ENCODE measurements at regions not wholly inside any gene's neighbourhood (a gene's known extent, or its start where the extent isn't known, plus 50 kb on each side); places are given as distances from the start of the nearest gene placed in this dataset.
"Not testable (repeated sequence)": the region's sequence is repeated elsewhere in the genome, so short reads cannot be mapped to it uniquely, and the experiment has no call there.

DNA sequence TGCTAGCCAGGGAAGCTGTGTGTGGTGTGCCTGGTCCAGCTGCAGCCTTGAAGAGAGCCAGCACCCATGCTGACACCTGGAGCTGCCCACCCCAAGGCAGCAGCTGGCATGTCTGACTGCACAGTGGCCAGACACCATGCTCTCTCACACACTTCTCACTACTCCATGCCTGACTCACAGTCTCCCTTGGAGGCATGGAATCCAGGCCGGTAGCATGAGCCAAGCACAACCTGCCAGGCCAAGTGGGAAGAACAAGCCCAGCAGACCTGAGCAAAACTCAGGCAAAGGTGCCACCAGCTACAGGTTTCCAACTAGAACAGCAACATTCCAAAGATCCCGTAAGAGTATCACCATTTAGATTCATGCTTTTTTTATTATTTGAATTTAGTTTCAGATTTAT, 625.3 kb upstream of the LRRTM4 start:
- no peaks in the 10 kb centered on the region for H3K4me1 ChIP-seq (ENCODE audit: control insufficient read depth in 2 of 2, insufficient read depth in 1 of 2, low read depth in 1 of 2, low read length in 2 of 2)
- no peak overlapping the region for H3K27ac ChIP-seq (replicated peaks; ENCODE audit: low read length)
- no peaks in the 10 kb centered on the region for H3K27me3 ChIP-seq (ENCODE audit: control insufficient read depth in 3 of 3, insufficient read depth in 3 of 3, low read depth in 1 of 3, low read length in 3 of 3)
- H3K4me3 ChIP-seq (ENCODE audit: low read length in 2 of 2): peak overlapping the region in 1 of 2 donors; percentile 48
- no peaks in the 10 kb centered on the region for H3K79me1 ChIP-seq (ENCODE audit: low read depth, low read length)
- WGBS, 2 donors (ENCODE audit: extremely low coverage in 2 of 2, insufficient read length in 2 of 2, insufficient replicate concordance in 1 of 2): no CpG with 5 or more reads among the region's 2 CpGs
- no peak overlapping the region for H3K18ac ChIP-seq (ENCODE audit: low read length)
- no peak overlapping the region for H4K91ac ChIP-seq (ENCODE audit: low read depth, low read length, poor library complexity)
- no peak overlapping the region for H2BK12ac ChIP-seq (ENCODE audit: low read length)
- H3K14ac ChIP-seq (ENCODE audit: low read length): no peak overlapping the region
- no peak overlapping the region for H3K4me2 ChIP-seq (ENCODE audit: insufficient read depth, low read length, poor library complexity, severe bottlenecking)
- no peak overlapping the region for H3K4ac ChIP-seq (ENCODE audit: low read length)
- no peak overlapping the region for H2BK120ac ChIP-seq (ENCODE audit: low read depth, low read length)
- no peak for DNase-seq (ENCODE audit: low spot score)
- no peak overlapping the region for H2AK5ac ChIP-seq (ENCODE audit: low read depth, low read length)
- no peak overlapping the region for H2BK5ac ChIP-seq (ENCODE audit: low read length)
- no peak overlapping the region for H2BK15ac ChIP-seq (ENCODE audit: low read length)
- no peak overlapping the region for H2AFZ ChIP-seq (ENCODE audit: low read length)
- H3K9ac ChIP-seq (ENCODE audit: low read depth, low read length, poor library complexity): no peak overlapping the region
- H4K8ac ChIP-seq (ENCODE audit: low read depth, low read length): no peak overlapping the region
- no peaks in the 10 kb centered on the region for H3K36me3 ChIP-seq (replicated peaks in 1 of 2; ENCODE audit: control insufficient read depth in 2 of 2, insufficient read depth in 2 of 2, low read length in 2 of 2)
- H3K9me3 ChIP-seq (replicated peaks in 1 of 2; ENCODE audit: control insufficient read depth in 2 of 2, insufficient read depth in 1 of 2, low read depth in 1 of 2, low read length in 2 of 2): peaks cover 0 to 3% of the 10 kb centered on the region in 2 donors
- H3K23ac ChIP-seq (ENCODE audit: low read depth, low read length, poor library complexity): no peak overlapping the region

DNA sequence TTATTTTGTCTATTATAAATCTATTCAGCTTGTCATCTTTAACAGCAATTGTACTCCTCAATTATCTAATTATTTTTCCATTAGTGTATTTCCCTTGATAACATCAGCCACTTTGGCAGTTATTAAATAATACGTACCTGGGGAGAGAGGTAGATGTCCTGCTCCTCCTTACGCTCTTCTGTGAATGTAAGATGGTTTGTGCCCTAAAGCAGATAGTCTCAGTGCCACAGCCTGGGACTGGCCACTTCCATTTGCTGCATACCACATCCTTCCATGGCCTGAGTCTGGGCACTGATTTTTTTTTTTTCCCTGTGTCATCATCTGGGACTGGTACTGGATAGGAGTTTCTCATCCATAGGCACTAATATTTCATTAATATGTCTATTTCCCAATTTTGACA, 632.4 kb upstream of the LRRTM4 start:
- Histone ChIP-seq H2AK5ac (ENCODE audit: low read depth, low read length) (no peak overlapping the region), H3K27me3 (ENCODE audit: control insufficient read depth in 3 of 3, insufficient read depth in 3 of 3, low read depth in 1 of 3, low read length in 3 of 3) (no peaks in the 10 kb centered on the region), H2AFZ (ENCODE audit: low read length) (no peak overlapping the region), H3K23ac (ENCODE audit: low read depth, low read length, poor library complexity) (no peak overlapping the region), H4K8ac (ENCODE audit: low read depth, low read length) (no peak overlapping the region), H2BK5ac (ENCODE audit: low read length) (no peak overlapping the region), H3K4me2 (ENCODE audit: insufficient read depth, low read length, poor library complexity, severe bottlenecking) (no peak overlapping the region), H3K9me3 (replicated peaks in 1 of 2; ENCODE audit: control insufficient read depth in 2 of 2, insufficient read depth in 1 of 2, low read depth in 1 of 2, low read length in 2 of 2) (no peaks in the 10 kb centered on the region), H3K4ac (ENCODE audit: low read length) (no peak overlapping the region), H3K4me1 (ENCODE audit: control insufficient read depth in 2 of 2, insufficient read depth in 1 of 2, low read depth in 1 of 2, low read length in 2 of 2) (no peaks in the 10 kb centered on the region), H2BK120ac (ENCODE audit: low read depth, low read length) (no peak overlapping the region), H3K4me3 (ENCODE audit: low read length in 2 of 2) (no peak overlapping the region), H2BK12ac (ENCODE audit: low read length) (no peak overlapping the region), H2BK15ac (ENCODE audit: low read length) (no peak overlapping the region), H4K91ac (ENCODE audit: low read depth, low read length, poor library complexity) (no peak overlapping the region), H3K18ac (ENCODE audit: low read length) (no peak overlapping the region), H3K27ac (replicated peaks; ENCODE audit: low read length) (no peak overlapping the region), H3K36me3 (replicated peaks in 1 of 2; ENCODE audit: control insufficient read depth in 2 of 2, insufficient read depth in 2 of 2, low read length in 2 of 2) (no peaks in the 10 kb centered on the region), H3K9ac (ENCODE audit: low read depth, low read length, poor library complexity) (no peak overlapping the region), H3K14ac (ENCODE audit: low read length) (no peak overlapping the region), H3K79me1 (ENCODE audit: low read depth, low read length) (no peaks in the 10 kb centered on the region)
- DNase-seq (ENCODE audit: low spot score): no peak
- WGBS, 2 donors (ENCODE audit: extremely low coverage in 2 of 2, insufficient read length in 2 of 2, insufficient replicate concordance in 1 of 2): no CpG with 5 or more reads among the region's 2 CpGs

DNA sequence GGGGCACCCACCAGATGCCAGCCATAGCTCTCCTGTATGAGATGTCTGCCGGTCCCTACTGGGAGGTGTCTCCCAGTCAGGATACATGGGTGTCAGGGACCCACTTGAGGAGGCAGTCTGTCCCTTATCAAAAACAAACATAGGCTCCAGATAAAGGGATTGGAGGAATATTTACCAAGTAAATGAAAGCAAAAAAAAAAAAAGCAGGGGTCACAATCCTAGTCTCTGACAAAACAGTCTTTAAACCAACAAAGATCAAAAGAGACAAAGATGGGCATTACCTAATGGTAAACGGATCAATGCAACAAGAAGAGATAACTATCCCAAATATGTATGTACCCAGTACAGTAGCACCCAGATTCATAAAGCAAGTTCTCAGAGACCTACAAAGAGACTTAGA, 640.0 kb upstream of the LRRTM4 start:
- no CpG with 5 or more reads among the region's 2 CpGs for WGBS, 2 donors (ENCODE audit: extremely low coverage in 2 of 2, insufficient read length in 2 of 2, insufficient replicate concordance in 1 of 2)
- no peak overlapping the region for H3K18ac ChIP-seq (ENCODE audit: low read length)
- H2AK5ac ChIP-seq (ENCODE audit: low read depth, low read length): no peak overlapping the region
- no peaks in the 10 kb centered on the region for H3K9me3 ChIP-seq (replicated peaks in 1 of 2; ENCODE audit: control insufficient read depth in 2 of 2, insufficient read depth in 1 of 2, low read depth in 1 of 2, low read length in 2 of 2)
- H2BK15ac ChIP-seq (ENCODE audit: low read length): no peak overlapping the region
- no peaks in the 10 kb centered on the region for H3K36me3 ChIP-seq (replicated peaks in 1 of 2; ENCODE audit: control insufficient read depth in 2 of 2, insufficient read depth in 2 of 2, low read length in 2 of 2)
- H2BK5ac ChIP-seq (ENCODE audit: low read length): no peak overlapping the region
- no peak overlapping the region for H3K4me2 ChIP-seq (ENCODE audit: insufficient read depth, low read length, poor library complexity, severe bottlenecking)
- no peak overlapping the region for H4K91ac ChIP-seq (ENCODE audit: low read depth, low read length, poor library complexity)
- DNase-seq (ENCODE audit: low spot score): no peak
- no peak overlapping the region for H3K4ac ChIP-seq (ENCODE audit: low read length)
- H3K27ac ChIP-seq (replicated peaks; ENCODE audit: low read length): no peak overlapping the region
- H4K8ac ChIP-seq (ENCODE audit: low read depth, low read length): no peak overlapping the region
- H3K4me1 ChIP-seq (ENCODE audit: control insufficient read depth in 2 of 2, insufficient read depth in 1 of 2, low read depth in 1 of 2, low read length in 2 of 2): no peaks in the 10 kb centered on the region
- H3K79me1 ChIP-seq (ENCODE audit: low read depth, low read length): no peaks in the 10 kb centered on the region
- no peak overlapping the region for H2BK12ac ChIP-seq (ENCODE audit: low read length)
- no peak overlapping the region for H3K23ac ChIP-seq (ENCODE audit: low read depth, low read length, poor library complexity)
- H2BK120ac ChIP-seq (ENCODE audit: low read depth, low read length): no peak overlapping the region
- H3K14ac ChIP-seq (ENCODE audit: low read length): no peak overlapping the region
- H3K27me3 ChIP-seq (ENCODE audit: control insufficient read depth in 3 of 3, insufficient read depth in 3 of 3, low read depth in 1 of 3, low read length in 3 of 3): no peaks in the 10 kb centered on the region
- H3K4me3 ChIP-seq (ENCODE audit: low read length in 2 of 2): no peak overlapping the region
- H3K9ac ChIP-seq (ENCODE audit: low read depth, low read length, poor library complexity): no peak overlapping the region
- H2AFZ ChIP-seq (ENCODE audit: low read length): no peak overlapping the region

DNA sequence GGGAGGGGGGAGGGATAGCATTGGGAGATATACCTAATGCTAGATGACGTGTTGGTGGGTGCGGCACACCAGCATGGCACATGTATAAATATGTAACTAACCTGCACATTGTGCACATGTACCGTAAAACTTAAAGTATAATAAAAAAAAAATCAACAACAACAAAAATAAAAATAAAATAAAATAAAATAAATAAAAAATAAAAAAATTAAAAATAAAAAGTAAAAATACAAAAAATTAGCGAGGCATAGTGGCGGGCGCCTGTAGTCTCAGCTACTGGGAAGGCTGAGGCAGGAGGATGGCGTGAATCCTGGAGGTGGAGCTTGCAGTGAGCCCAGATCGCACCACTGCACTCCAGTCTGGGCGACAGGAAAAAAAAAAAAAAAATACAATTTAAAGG, 650.0 kb upstream of the LRRTM4 start:
- not testable (repeated sequence) for DNase-seq (ENCODE audit: low spot score); H3K4me2 ChIP-seq (ENCODE audit: insufficient read depth, low read length, poor library complexity, severe bottlenecking); H3K23ac ChIP-seq (ENCODE audit: low read depth, low read length, poor library complexity); H4K8ac ChIP-seq (ENCODE audit: low read depth, low read length); H2BK5ac ChIP-seq (ENCODE audit: low read length); H3K14ac ChIP-seq (ENCODE audit: low read length); H2AK5ac ChIP-seq (ENCODE audit: low read depth, low read length); H3K4ac ChIP-seq (ENCODE audit: low read length); H3K9ac ChIP-seq (ENCODE audit: low read depth, low read length, poor library complexity); H3K36me3 ChIP-seq (replicated peaks in 1 of 2; ENCODE audit: control insufficient read depth in 2 of 2, insufficient read depth in 2 of 2, low read length in 2 of 2); H4K91ac ChIP-seq (ENCODE audit: low read depth, low read length, poor library complexity); H2AFZ ChIP-seq (ENCODE audit: low read length); H3K27me3 ChIP-seq (ENCODE audit: control insufficient read depth in 3 of 3, insufficient read depth in 3 of 3, low read depth in 1 of 3, low read length in 3 of 3); H3K27ac ChIP-seq (replicated peaks; ENCODE audit: low read length); H3K18ac ChIP-seq (ENCODE audit: low read length); H2BK15ac ChIP-seq (ENCODE audit: low read length); H2BK12ac ChIP-seq (ENCODE audit: low read length); H3K79me1 ChIP-seq (ENCODE audit: low read depth, low read length); H3K4me3 ChIP-seq (ENCODE audit: low read length in 2 of 2); H3K4me1 ChIP-seq (ENCODE audit: control insufficient read depth in 2 of 2, insufficient read depth in 1 of 2, low read depth in 1 of 2, low read length in 2 of 2); H2BK120ac ChIP-seq (ENCODE audit: low read depth, low read length); H3K9me3 ChIP-seq (replicated peaks in 1 of 2; ENCODE audit: control insufficient read depth in 2 of 2, insufficient read depth in 1 of 2, low read depth in 1 of 2, low read length in 2 of 2)
- no CpG with 5 or more reads among the region's 9 CpGs for WGBS, 2 donors (ENCODE audit: extremely low coverage in 2 of 2, insufficient read length in 2 of 2, insufficient replicate concordance in 1 of 2)
